ENCODE measurements at regions not wholly inside any gene's neighbourhood (a gene's known extent, or its start where the extent isn't known, plus 50 kb on each side); places are given as distances from the start of the nearest gene placed in this dataset.
"Not testable (repeated sequence)": the region's sequence is repeated elsewhere in the genome, so short reads cannot be mapped to it uniquely, and the experiment has no call there.

- DNase-seq: no peak
Observed at GRCh38 chr21:16426936-16427335, 697.2 kb downstream of the USP25 start.

GRCh38 chr21:16427587-16428087 lies 697.9 kb downstream of the USP25 start:
- DNase-seq: no peak

- DNase-seq: no peak
Observed at GRCh38 chr21:16437586-16437985, 707.8 kb downstream of the USP25 start.

GRCh38 chr21:16438761-16439160 lies 709.0 kb downstream of the USP25 start:
- no peak for DNase-seq

- no peak for DNase-seq
Observed at GRCh38 chr21:16441789-16442188, 712.0 kb downstream of the USP25 start.

GRCh38 chr21:16454399-16454798 lies 724.6 kb downstream of the USP25 start:
- no peak for DNase-seq

GRCh38 chr21:16455526-16455925 lies 725.7 kb downstream of the USP25 start:
- DNase-seq: no peak

- DNase-seq: no peak
Observed at GRCh38 chr21:16455978-16456377, 726.2 kb downstream of the USP25 start.

GRCh38 chr21:16457498-16457897 lies 727.7 kb downstream of the USP25 start:
- DNase-seq: no peak

- no peak for DNase-seq
Observed at GRCh38 chr21:16460936-16461335, 731.2 kb downstream of the USP25 start.

GRCh38 chr21:16464211-16464889 lies 734.6 kb downstream of the USP25 start:
- not testable (repeated sequence) for DNase-seq

- DNase-seq: no peak
Observed at GRCh38 chr21:16468184-16468583, 738.4 kb downstream of the USP25 start.

- DNase-seq: no peak
Observed at GRCh38 chr21:16473988-16474387, 744.2 kb downstream of the USP25 start.

- no peak for DNase-seq
Observed at GRCh38 chr21:16476056-16476825, 746.5 kb downstream of the USP25 start.

- no peak for DNase-seq
Observed at GRCh38 chr21:16488042-16488441, 758.3 kb downstream of the USP25 start.

GRCh38 chr21:16492356-16492755 lies 762.6 kb downstream of the USP25 start:
- DNase-seq: no peak

GRCh38 chr21:16492892-16493291 lies 763.1 kb downstream of the USP25 start:
- DNase-seq: no peak

GRCh38 chr21:16496609-16497008 lies 766.8 kb downstream of the USP25 start:
- DNase-seq: no peak

GRCh38 chr21:16500271-16500670 lies 770.5 kb downstream of the USP25 start:
- DNase-seq: no peak

GRCh38 chr21:16502273-16502672 lies 772.5 kb downstream of the USP25 start:
- no peak for DNase-seq

GRCh38 chr21:16502897-16503296 lies 773.1 kb downstream of the USP25 start:
- no peak for DNase-seq

- no peak for DNase-seq
Observed at GRCh38 chr21:16504281-16504680, 774.5 kb downstream of the USP25 start.

- DNase-seq: no peak
Observed at GRCh38 chr21:16504766-16505165, 775.0 kb downstream of the USP25 start.

GRCh38 chr21:16509476-16509875 lies 779.7 kb downstream of the USP25 start:
- DNase-seq: no peak

Measured in activated T-cell treated with anti-CD3 and anti-CD28 coated beads, Interleukin-2, amount 50 U/mL, for 48 hours (primary cell).